PC-9 (cell line): ENCODE measurements at regions not wholly inside any gene's neighbourhood (a gene's known extent, or its start where the extent isn't known, plus 50 kb on each side); places are given as distances from the start of the nearest gene placed in this dataset.

Experiments
- CTCF ChIP-seq: fragments of 200-600 bp; sonication (generic); conservative IDR thresholded peaks from 2 replicates; pipeline ENCODE4 v1.6.1; 2017; ENCODE audit warnings: mixed run types, antibody characterized with exemption, mild to moderate bottlenecking, moderate library complexity
- EZH2 ChIP-seq: fragments of 200-600 bp; sonication (generic); IDR thresholded peaks from 2 replicates; pipeline ENCODE4 v1.8.0; 2017; ENCODE audit warnings: antibody characterized with exemption, low read depth

GRCh38 chr1:17995480-17995879 is 112.1 kb upstream of the IGSF21 start:
- TF ChIP-seq CTCF, result no peak
- TF ChIP-seq EZH2, result no peak
